Heart right ventricle (tissue), 16 donors: ENCODE measurements at regions not wholly inside any gene's neighbourhood (a gene's known extent, or its start where the extent isn't known, plus 50 kb on each side); places are given as distances from the start of the nearest gene placed in this dataset.

Source experiments
- ATAC-seq, 8 donors: fragments of 200-7000 bp; cut with Tn5 transposase; one replicate each; pipeline ENCODE4 v1.9.1; 2020; ENCODE audit warnings: mild to moderate bottlenecking in 8 of 8, moderate library complexity in 8 of 8, moderate number of reproducible peaks in 1 of 8
- DNase-seq, 2 donors: peaks; one replicate each; pipeline ENCODE4 v3.0.0-alpha.2; 2020
- H3K27ac ChIP-seq, 10 donors: fragments of 200-600 bp; sonication (generic) in 2 of 10; one replicate each; pipeline versions ENCODE4 v1.5.0 to v1.8.0; 2020 to 2022; ENCODE audit warnings: mild to moderate bottlenecking in 3 of 10
- H3K27me3 ChIP-seq, 7 donors: fragments of 200-600 bp; one replicate each; pipeline ENCODE4 v1.8.0; 2021 to 2022; ENCODE audit warnings: mild to moderate bottlenecking in 2 of 7
- H3K36me3 ChIP-seq, 9 donors: fragments of 200-600 bp; sonication (generic) in 1 of 9; one replicate each; pipeline versions ENCODE4 v1.5.0 to v1.8.0; 2020 to 2022; ENCODE audit warnings: mild to moderate bottlenecking in 2 of 9
- H3K4me1 ChIP-seq, 9 donors: fragments of 200-600 bp; sonication (generic) in 1 of 9; one replicate each; pipeline versions ENCODE4 v1.5.0 to v1.8.0; 2020 to 2022; ENCODE audit warnings: mild to moderate bottlenecking in 4 of 9
- H3K4me3 ChIP-seq, 10 donors: fragments of 200-600 bp; sonication (generic) in 2 of 10; one replicate each; pipeline versions ENCODE4 v1.5.0 to v1.8.0; 2020 to 2022; ENCODE audit warnings: mild to moderate bottlenecking in 7 of 10, moderate library complexity in 2 of 10
- H3K9me3 ChIP-seq, 11 donors: fragments of 200-600 bp in 10 of 11; sonication (generic) in 2 of 11; one replicate each; pipeline versions ENCODE4 v1.5.0 to v1.8.0; 2013 to 2022; ENCODE audit warnings: mild to moderate bottlenecking in 2 of 11, control low read depth in 1 of 11, moderate library complexity in 1 of 11
- WGBS, 2 donors: extraction: QIAGEN DNeasy Blood & Tissue Kit; methylation state at CpG; one replicate each; pipeline ENCODE4 v1.1.7; 2013; ENCODE audit warnings: inconsistent platforms in 1 of 2; 5-methylcytosine and 5-hydroxymethylcytosine counted together
- intact Hi-C, 10 donors: fragments of 100-400 bp; cut with DNase I; formaldehyde crosslinking; loops; one replicate each; pipeline versions ENCODE4 v1.11.1 to v1.14.2; 2022
- TF ChIP-seq, protein P1 (sequence below), 9 donors: fragments of 200-600 bp; sonication (generic) in 2 of 9; IDR thresholded peaks; one replicate each; pipeline versions ENCODE4 v1.5.0 to v1.8.0; 2021 to 2022; ENCODE audit warnings: antibody characterized with exemption in 9 of 9, mild to moderate bottlenecking in 5 of 9, moderate library complexity in 1 of 9
- donor health status: Arrhythmogenic right ventricular cardiomyopathy.
- donor health status: ischemic (EF 13 %, LVEDD 7.1; RV severe dilation, severe dysfunction).
- donor health status: healthy with polysubstance abuse.
- donor health status: DM: no; HTN: yes; CAD: no.
- donor health status: DM: no; HTN: no; CAD: no.
- donor health status: ischemic (EF 25% LVEDD 6.9; RV normal size, moderate dysfunction).
- donor health status: ischemic (EF 25% LVEDD 5.7; RV mildly dilated, moderate dysfunction).
- donor health status: healthy.
- donor health status: DM: yes; HTN: yes; CAD: no.
- donor health status: Ischemic cardiomyopathy.
- donor health status: ischemic (EF 35%, LVEDD 5.7; RV mildly dilated, moderate dysfunction).
- donor health status: nonischemic (EF 11% LVEDD 7.7; RV severe dilation, severe dysfunction).
- donor health status: DM: yes; HTN: yes; CAD: no.
- donor health status: PGD.
- donor health status: ischemic (EF 29% LVEDD 5.4; RV normal size, mild dysfunction).
- donor health status: nonischemic (EF 23%, LVEDD 6.1; RV moderate dilation, normal function).

DNA sequence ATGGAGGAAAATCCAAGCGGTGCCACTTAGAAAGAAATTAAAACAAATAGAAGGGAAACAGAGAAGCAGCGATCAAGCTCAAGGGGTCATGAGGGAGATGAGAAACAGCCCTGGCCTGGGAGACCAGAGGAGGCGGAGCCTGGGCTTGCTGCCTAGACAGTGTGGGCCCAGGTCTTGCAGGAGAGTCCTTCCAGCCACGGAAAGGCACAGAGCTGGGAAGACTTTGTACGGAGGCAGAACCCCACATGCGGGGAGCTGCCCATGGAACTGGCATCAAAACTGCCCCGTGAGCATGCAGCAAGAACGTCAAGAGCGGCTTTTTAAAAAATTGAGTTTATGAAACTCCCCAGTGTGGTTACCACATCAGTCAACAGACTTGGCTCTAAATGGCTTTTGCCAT, 119.4 kb downstream of the IRX1 start:
- TF ChIP-seq, protein P1, sequence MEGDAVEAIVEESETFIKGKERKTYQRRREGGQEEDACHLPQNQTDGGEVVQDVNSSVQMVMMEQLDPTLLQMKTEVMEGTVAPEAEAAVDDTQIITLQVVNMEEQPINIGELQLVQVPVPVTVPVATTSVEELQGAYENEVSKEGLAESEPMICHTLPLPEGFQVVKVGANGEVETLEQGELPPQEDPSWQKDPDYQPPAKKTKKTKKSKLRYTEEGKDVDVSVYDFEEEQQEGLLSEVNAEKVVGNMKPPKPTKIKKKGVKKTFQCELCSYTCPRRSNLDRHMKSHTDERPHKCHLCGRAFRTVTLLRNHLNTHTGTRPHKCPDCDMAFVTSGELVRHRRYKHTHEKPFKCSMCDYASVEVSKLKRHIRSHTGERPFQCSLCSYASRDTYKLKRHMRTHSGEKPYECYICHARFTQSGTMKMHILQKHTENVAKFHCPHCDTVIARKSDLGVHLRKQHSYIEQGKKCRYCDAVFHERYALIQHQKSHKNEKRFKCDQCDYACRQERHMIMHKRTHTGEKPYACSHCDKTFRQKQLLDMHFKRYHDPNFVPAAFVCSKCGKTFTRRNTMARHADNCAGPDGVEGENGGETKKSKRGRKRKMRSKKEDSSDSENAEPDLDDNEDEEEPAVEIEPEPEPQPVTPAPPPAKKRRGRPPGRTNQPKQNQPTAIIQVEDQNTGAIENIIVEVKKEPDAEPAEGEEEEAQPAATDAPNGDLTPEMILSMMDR (IDR thresholded peaks at IDR 0.05): no peak
- no peaks in the 10 kb centered on the region for H3K4me1 ChIP-seq
- H3K4me3 ChIP-seq: no peak overlapping the region
- DNase-seq: peak in 1 of 2 donors; percentile 24
- H3K27me3 ChIP-seq: peaks cover 0 to 12% (median 0%) of the 10 kb centered on the region in 7 donors
- H3K9me3 ChIP-seq: peaks cover 0 to 6% (median 0%) of the 10 kb centered on the region in 11 donors
- H3K36me3 ChIP-seq: no peaks in the 10 kb centered on the region
- no peak overlapping the region for H3K27ac ChIP-seq
- 55 to 63% methylated on average over 9 of the region's 9 CpGs for WGBS, 2 donors
- ATAC-seq: peak in 1 of 8 donors; percentile 63
- intact Hi-C loops: loop anchor here in 1 of 10 donors (10.0 kb wide), 1 partner anchor 290 kb away; no protein-coding TSS in a partner anchor

DNA sequence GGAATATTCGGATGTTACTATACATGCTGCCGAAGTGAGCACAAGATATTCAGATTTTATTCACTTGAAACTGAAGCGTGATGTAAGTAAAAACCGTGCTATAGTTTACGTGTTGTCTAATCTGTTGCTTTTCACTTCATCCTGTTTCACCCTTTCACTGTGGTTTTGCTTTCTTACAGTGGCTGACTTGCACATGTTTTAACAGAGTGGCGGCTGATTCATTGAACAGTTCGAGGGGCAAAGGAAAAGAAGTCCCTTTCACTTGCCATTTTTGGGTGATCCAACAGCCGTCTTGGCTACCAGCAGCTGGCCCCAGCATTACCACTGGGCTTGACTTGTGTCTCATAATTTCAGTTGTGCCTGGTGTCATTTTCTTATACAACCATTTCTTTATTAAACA, 134.0 kb downstream of the IRX1 start:
- no peak overlapping the region for H3K27ac ChIP-seq
- TF ChIP-seq, protein P1 (IDR thresholded peaks at IDR 0.05): no peak
- no peak for ATAC-seq
- H3K4me1 ChIP-seq: no peaks in the 10 kb centered on the region
- H3K27me3 ChIP-seq: peaks cover 0 to 8% (median 2%) of the 10 kb centered on the region in 7 donors
- WGBS, 2 donors: 74 to 84% methylated on average over 8 of the region's 8 CpGs
- no peak for DNase-seq
- intact Hi-C loops: no loop called here
- H3K4me3 ChIP-seq: no peak overlapping the region
- H3K9me3 ChIP-seq: no peaks in the 10 kb centered on the region
- no peaks in the 10 kb centered on the region for H3K36me3 ChIP-seq

DNA sequence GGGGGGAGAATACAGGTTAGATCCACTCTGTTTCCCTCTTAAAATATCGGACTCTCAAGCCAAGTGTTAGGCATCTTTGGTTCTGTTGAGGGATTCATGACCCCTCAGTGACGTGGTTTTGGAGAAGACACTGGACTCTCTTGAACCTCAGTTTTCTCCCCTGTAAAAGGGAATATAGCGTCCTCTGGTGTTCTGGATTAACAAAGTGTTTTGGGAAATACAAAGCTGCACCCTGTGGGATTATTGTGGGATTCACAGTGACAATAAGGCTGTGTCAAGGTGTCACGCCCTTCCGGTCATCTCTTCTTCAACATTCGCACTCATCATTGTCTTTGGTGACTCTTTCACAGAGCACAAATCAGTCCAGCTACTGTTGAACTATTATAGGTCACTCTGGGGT, 139.0 kb downstream of the IRX1 start:
- H3K36me3 ChIP-seq: no peaks in the 10 kb centered on the region
- no peaks in the 10 kb centered on the region for H3K4me1 ChIP-seq
- H3K9me3 ChIP-seq: no peaks in the 10 kb centered on the region
- peaks cover 0 to 4% (median 0%) of the 10 kb centered on the region in 7 donors for H3K27me3 ChIP-seq
- intact Hi-C loops: no loop called here
- ATAC-seq: no peak
- no peak for DNase-seq
- no peak overlapping the region for H3K27ac ChIP-seq
- WGBS, 2 donors: 82 to 85% methylated on average over 6 of the region's 6 CpGs
- TF ChIP-seq, protein P1 (IDR thresholded peaks at IDR 0.05): no peak
- H3K4me3 ChIP-seq: no peak overlapping the region

DNA sequence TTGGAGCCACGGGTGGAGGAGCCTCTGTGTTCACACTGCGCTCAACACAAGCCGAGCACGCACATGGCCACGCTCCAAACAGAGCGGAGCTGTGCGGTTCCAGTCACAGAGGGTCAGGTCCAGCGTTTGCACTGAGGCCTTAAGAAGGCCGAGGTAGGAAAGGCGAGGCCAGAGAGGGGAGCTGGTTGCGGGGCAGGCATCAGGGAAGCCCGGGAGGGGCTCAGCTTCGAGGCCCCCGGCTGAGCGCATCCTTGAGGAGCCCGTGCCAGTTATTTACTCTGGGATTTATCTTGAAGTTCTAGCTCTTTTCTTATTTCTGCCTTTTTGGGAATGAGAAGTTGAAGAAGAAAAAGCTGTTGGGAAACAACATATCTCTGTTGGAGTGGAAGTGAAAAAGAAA, 140.8 kb downstream of the IRX1 start:
- TF ChIP-seq, protein P1 (IDR thresholded peaks at IDR 0.05): no peak
- no peak overlapping the region for H3K27ac ChIP-seq
- H3K9me3 ChIP-seq: no peaks in the 10 kb centered on the region
- 73 to 76% methylated on average over 16 of the region's 16 CpGs for WGBS, 2 donors
- ATAC-seq (no peak), DNase-seq (no peak)
- no peaks in the 10 kb centered on the region for H3K36me3 ChIP-seq
- H3K4me1 ChIP-seq: no peaks in the 10 kb centered on the region
- H3K27me3 ChIP-seq: peaks cover 0 to 4% (median 0%) of the 10 kb centered on the region in 7 donors
- intact Hi-C loops: no loop called here
- H3K4me3 ChIP-seq: no peak overlapping the region
